Mammary epithelial cell (primary cell): ENCODE measurements at regions not wholly inside any gene's neighbourhood (a gene's known extent, or its start where the extent isn't known, plus 50 kb on each side); places are given as distances from the start of the nearest gene placed in this dataset.

Experiments
- EZH2 ChIP-seq: IDR thresholded peaks from 2 replicates; pipeline ENCODE4 v1.6.1; 2012; ENCODE audit warnings: low read length, inconsistent platforms, borderline replicate concordance
- TF ChIP-seq, protein P1 (sequence below), 2 donors: IDR thresholded peaks in 1 of 2; conservative IDR thresholded peaks in 1 of 2; 2 replicates each; pipeline ENCODE4 v1.5.1; 2011 to 2012; ENCODE audit warnings: inconsistent platforms in 2 of 2, low read length in 2 of 2, mild to moderate bottlenecking in 2 of 2, control low read depth in 1 of 2, low read depth in 1 of 2; ENCODE audit not compliant: insufficient read depth in 1 of 2; ENCODE audit errors: extremely low read depth in 1 of 2

DNA sequence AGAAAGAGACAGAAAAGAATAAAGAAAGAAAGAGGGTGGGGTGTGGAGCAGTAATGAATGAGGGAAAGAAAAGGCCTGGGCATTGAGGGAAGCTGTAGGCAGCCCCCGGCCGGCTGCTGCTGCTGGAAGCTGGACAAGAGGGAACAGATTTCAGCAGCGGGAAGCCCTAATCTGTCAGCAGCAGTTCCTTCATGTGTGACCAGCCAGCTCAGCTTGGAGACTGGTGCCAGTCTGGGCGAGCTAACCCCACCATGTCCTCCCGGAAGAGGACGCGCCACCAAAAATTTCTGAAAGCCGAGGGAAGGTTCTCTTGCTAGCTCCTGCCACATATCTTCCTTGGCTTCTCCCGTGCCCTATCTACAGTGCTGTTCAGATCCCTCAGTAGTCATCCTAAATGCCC lies 236.8 kb downstream of the GRIN2B start:
- no peak for TF ChIP-seq EZH2
- TF ChIP-seq, protein P1, sequence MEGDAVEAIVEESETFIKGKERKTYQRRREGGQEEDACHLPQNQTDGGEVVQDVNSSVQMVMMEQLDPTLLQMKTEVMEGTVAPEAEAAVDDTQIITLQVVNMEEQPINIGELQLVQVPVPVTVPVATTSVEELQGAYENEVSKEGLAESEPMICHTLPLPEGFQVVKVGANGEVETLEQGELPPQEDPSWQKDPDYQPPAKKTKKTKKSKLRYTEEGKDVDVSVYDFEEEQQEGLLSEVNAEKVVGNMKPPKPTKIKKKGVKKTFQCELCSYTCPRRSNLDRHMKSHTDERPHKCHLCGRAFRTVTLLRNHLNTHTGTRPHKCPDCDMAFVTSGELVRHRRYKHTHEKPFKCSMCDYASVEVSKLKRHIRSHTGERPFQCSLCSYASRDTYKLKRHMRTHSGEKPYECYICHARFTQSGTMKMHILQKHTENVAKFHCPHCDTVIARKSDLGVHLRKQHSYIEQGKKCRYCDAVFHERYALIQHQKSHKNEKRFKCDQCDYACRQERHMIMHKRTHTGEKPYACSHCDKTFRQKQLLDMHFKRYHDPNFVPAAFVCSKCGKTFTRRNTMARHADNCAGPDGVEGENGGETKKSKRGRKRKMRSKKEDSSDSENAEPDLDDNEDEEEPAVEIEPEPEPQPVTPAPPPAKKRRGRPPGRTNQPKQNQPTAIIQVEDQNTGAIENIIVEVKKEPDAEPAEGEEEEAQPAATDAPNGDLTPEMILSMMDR (conservative IDR thresholded peaks at IDR 0.05 in 1 of 2, IDR thresholded peaks at IDR 0.05 in 1 of 2; ENCODE audit: extremely low read depth in 1 of 2, insufficient read depth in 1 of 2, low read depth in 1 of 2, low read length in 2 of 2): no peak
